ENCODE measurements at regions not wholly inside any gene's neighbourhood (a gene's known extent, or its start where the extent isn't known, plus 50 kb on each side); places are given as distances from the start of the nearest gene placed in this dataset.

GRCh38 chr13:84097148-84097547 is 214.9 kb upstream of the SLITRK1 start:
- Mint-ChIP-seq H3K36me3 (ENCODE audit: insufficient read depth, unreplicated experiment) (no peaks in the 10 kb centered on the region), H3K9me3 (ENCODE audit: unreplicated experiment) (no peaks in the 10 kb centered on the region), H3K4me3 (ENCODE audit: unreplicated experiment) (no peak overlapping the region), H3K27ac (ENCODE audit: unreplicated experiment) (no peak overlapping the region), H3K27me3 (ENCODE audit: insufficient read depth, unreplicated experiment) (no peaks in the 10 kb centered on the region), H3K4me1 (ENCODE audit: low read depth, unreplicated experiment) (no peaks in the 10 kb centered on the region)
- H3K27me3 ChIP-seq (replicated peaks; ENCODE audit: control insufficient read depth, insufficient read depth, low read length): no peaks in the 10 kb centered on the region
- intact Hi-C loops (cut with micrococcal nuclease; ENCODE audit: unreplicated experiment): no loop called here
- POLR2A ChIA-PET: no interaction called here
- CTCF ChIA-PET: no interaction called here
- H3K4me3 ChIP-seq (ENCODE audit: low read depth, low read length): no peak overlapping the region
- BruUV-seq (replicated peaks): no TSS peak
- H3K9me3 ChIP-seq: no peaks in the 10 kb centered on the region
- TF ChIP-seq CTCF (IDR thresholded peaks at IDR 0.05; ENCODE audit: insufficient read depth in 1 of 2, low read depth in 1 of 2, low read length in 1 of 2, severe bottlenecking in 1 of 2, unreplicated experiment in 1 of 2): no peak
- no peaks in the 10 kb centered on the region for H3K36me3 ChIP-seq (ENCODE audit: control insufficient read depth, insufficient read depth, low read length)
- DNase-seq: no peak
- H3K4me1 ChIP-seq: no peaks in the 10 kb centered on the region

DNA sequence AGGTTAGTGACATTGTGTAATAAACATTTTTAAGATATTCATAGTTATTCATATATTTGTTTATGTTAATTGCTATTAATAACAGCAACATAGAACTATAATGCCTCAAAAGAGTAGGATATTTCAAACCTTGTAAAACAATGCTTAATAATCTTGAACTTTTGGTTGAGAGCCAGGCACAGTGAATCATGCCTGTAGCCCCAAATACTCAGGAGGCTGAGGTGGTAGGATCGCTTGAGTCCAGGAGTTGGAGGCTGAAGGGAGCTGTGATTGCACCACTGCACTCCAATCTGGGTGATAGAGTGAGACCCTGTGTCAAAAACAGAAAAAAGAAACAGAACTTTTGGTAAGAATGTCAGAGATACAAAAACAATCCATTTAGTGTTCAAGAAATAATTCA is 213.9 kb upstream of the SLITRK1 start:
- H3K27ac Mint-ChIP-seq (ENCODE audit: unreplicated experiment): no peak overlapping the region
- Histone ChIP-seq H3K9me3 (no peaks in the 10 kb centered on the region), H3K36me3 (ENCODE audit: control insufficient read depth, insufficient read depth, low read length) (no peaks in the 10 kb centered on the region), H3K27me3 (replicated peaks; ENCODE audit: control insufficient read depth, insufficient read depth, low read length) (no peaks in the 10 kb centered on the region), H3K4me3 (ENCODE audit: low read depth, low read length) (no peak overlapping the region), H3K4me1 (no peaks in the 10 kb centered on the region)
- no peak for DNase-seq
- no TSS peak for BruUV-seq (replicated peaks)
- TF ChIP-seq CTCF (IDR thresholded peaks at IDR 0.05; ENCODE audit: insufficient read depth in 1 of 2, low read depth in 1 of 2, low read length in 1 of 2, severe bottlenecking in 1 of 2, unreplicated experiment in 1 of 2): no peak
- H3K4me3 Mint-ChIP-seq (ENCODE audit: unreplicated experiment): no peak overlapping the region
- H3K27me3 Mint-ChIP-seq (ENCODE audit: insufficient read depth, unreplicated experiment): no peaks in the 10 kb centered on the region
- H3K36me3 Mint-ChIP-seq (ENCODE audit: insufficient read depth, unreplicated experiment): no peaks in the 10 kb centered on the region
- intact Hi-C loops (cut with micrococcal nuclease; ENCODE audit: unreplicated experiment): no loop called here
- ChIA-PET POLR2A (no interaction called here), CTCF (no interaction called here)
- H3K4me1 Mint-ChIP-seq (ENCODE audit: low read depth, unreplicated experiment): no peaks in the 10 kb centered on the region
- H3K9me3 Mint-ChIP-seq (ENCODE audit: unreplicated experiment): no peaks in the 10 kb centered on the region

- peaks cover 9% of the 10 kb centered on the region for H3K9me3 Mint-ChIP-seq (ENCODE audit: unreplicated experiment)
- H3K27ac Mint-ChIP-seq (ENCODE audit: unreplicated experiment): no peak overlapping the region
- no peaks in the 10 kb centered on the region for H3K27me3 Mint-ChIP-seq (ENCODE audit: insufficient read depth, unreplicated experiment)
- ChIA-PET CTCF (no interaction called here), POLR2A (no interaction called here)
- H3K4me1 Mint-ChIP-seq (ENCODE audit: low read depth, unreplicated experiment): no peaks in the 10 kb centered on the region
- Histone ChIP-seq H3K4me1 (no peaks in the 10 kb centered on the region), H3K36me3 (ENCODE audit: control insufficient read depth, insufficient read depth, low read length) (no peaks in the 10 kb centered on the region), H3K27me3 (replicated peaks; ENCODE audit: control insufficient read depth, insufficient read depth, low read length) (no peaks in the 10 kb centered on the region), H3K9me3 (no peaks in the 10 kb centered on the region), H3K4me3 (ENCODE audit: low read depth, low read length) (no peak overlapping the region)
- no peak overlapping the region for H3K4me3 Mint-ChIP-seq (ENCODE audit: unreplicated experiment)
- no peak for TF ChIP-seq CTCF (IDR thresholded peaks at IDR 0.05; ENCODE audit: insufficient read depth in 1 of 2, low read depth in 1 of 2, low read length in 1 of 2, severe bottlenecking in 1 of 2, unreplicated experiment in 1 of 2)
- BruUV-seq (replicated peaks): no TSS peak
- DNase-seq: no peak
- no peaks in the 10 kb centered on the region for H3K36me3 Mint-ChIP-seq (ENCODE audit: insufficient read depth, unreplicated experiment)
- intact Hi-C loops (cut with micrococcal nuclease; ENCODE audit: unreplicated experiment): no loop called here
Measured at GRCh38 chr13:84088996-84089395, 206.7 kb upstream of the SLITRK1 start.

Measured in Caco-2 (cell line).